Ovary (tissue), 7 donors: ENCODE measurements at regions not wholly inside any gene's neighbourhood (a gene's known extent, or its start where the extent isn't known, plus 50 kb on each side); places are given as distances from the start of the nearest gene placed in this dataset.

Experiments
- DNase-seq, 5 donors: peaks; one replicate each; pipeline ENCODE4 v3.0.0-alpha.2; 2019 to 2020
- H3K27ac ChIP-seq, 2 donors: fragments of 200-600 bp; one replicate each; pipeline versions ENCODE4 v1.5.1 to v1.8.0; 2019 to 2022
- H3K27me3 ChIP-seq: fragments of 200-600 bp; one replicate; pipeline ENCODE4 v1.8.0; 2022
- H3K36me3 ChIP-seq: fragments of 200-600 bp; sonication (generic); one replicate; pipeline ENCODE4 v1.5.1; 2019
- H3K4me1 ChIP-seq: one replicate; pipeline ENCODE4 v1.8.1; 2013; ENCODE audit warnings: mild to moderate bottlenecking, moderate library complexity; ENCODE audit not compliant: insufficient read depth
- H3K4me3 ChIP-seq: fragments of 200-600 bp; sonication (generic); one replicate; pipeline ENCODE4 v1.5.1; 2017
- H3K9me3 ChIP-seq, 2 donors: fragments of 200-600 bp in 1 of 2; sonication (generic) in 1 of 2; one replicate each; pipeline versions ENCODE4 v1.5.1 to v1.8.1; 2013 to 2019; ENCODE audit warnings: mild to moderate bottlenecking in 1 of 2, moderate library complexity in 1 of 2
- EP300 ChIP-seq: sonication (generic); formaldehyde crosslinking; IDR thresholded peaks from one replicate; pipeline ENCODE4 v1.6.1; 2017; ENCODE audit warnings: antibody characterized with exemption
- POLR2A ChIP-seq: fragments of 450-650 bp; IDR thresholded peaks from one replicate; pipeline ENCODE4 v1.6.1; 2017; ENCODE audit warnings: antibody characterized with exemption, mild to moderate bottlenecking, moderate library complexity
- whole genome bisulfite sequencing, 3 donors: extraction: QIAGEN DNeasy Blood & Tissue Kit in 1 of 3; methylation state at CpG; one replicate each; pipeline versions ENCODE4 v1.1.5 to v1.1.7; 2013 to 2017; 5-methylcytosine and 5-hydroxymethylcytosine counted together
- intact Hi-C, 4 donors: fragments of 100-400 bp; cut with DNase I; formaldehyde crosslinking; loops; one replicate each; pipeline versions ENCODE4 v1.11.0 to v1.15.1; 2022 to 2023
- TF ChIP-seq, protein P1 (sequence below), 3 donors: fragments of 450-650 bp in 2 of 3; fragments of 200-600 bp in 1 of 3; IDR thresholded peaks; one replicate each; pipeline versions ENCODE4 v1.5.1 to v1.8.0; 2016 to 2022; ENCODE audit warnings: antibody characterized with exemption in 3 of 3, mild to moderate bottlenecking in 1 of 3
- donor health status: DM: no; HTN: no; CAD: no; lungs with moderate emphysema.
- donor health status: DM: no; HTN: no; CAD: no.
- donor health status: Bipolar disorder and iron deficiency.
- donor health status: DM: no; HTN: no; CAD: no.
- donor health status: DM: yes; HTN: yes; CAD: no.

DNA sequence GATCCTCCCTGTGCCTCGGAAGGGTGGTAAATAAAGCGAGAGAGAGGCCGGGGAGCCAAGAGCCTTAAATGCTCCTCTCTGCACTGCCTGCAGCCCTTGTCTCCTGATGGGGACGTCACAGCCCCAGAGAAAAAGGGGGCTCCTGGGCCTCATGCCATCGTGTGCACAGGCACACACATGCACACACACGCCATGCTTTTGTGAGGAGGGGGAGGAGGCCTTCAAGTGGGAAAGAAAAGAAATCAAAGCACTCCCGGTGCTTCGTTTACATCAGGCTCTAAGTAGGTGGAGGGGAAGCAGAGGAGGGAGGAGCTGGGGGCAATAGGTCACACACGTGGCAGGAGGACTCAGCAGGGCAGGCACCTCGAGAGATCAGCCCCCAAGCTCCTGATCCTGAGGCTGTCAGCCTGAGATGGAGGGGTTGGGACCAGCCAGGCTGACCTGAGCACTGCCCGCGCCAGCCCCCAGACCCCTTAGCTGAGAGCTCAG lies 68.2 kb upstream of the NECTIN1 start:
- 51 to 64% (median 59%) methylated on average over 12 of the region's 12 CpGs for WGBS, 3 donors
- H3K27me3 ChIP-seq, result no peaks in the 10 kb centered on the region
- DNase-seq, result no peak

DNA sequence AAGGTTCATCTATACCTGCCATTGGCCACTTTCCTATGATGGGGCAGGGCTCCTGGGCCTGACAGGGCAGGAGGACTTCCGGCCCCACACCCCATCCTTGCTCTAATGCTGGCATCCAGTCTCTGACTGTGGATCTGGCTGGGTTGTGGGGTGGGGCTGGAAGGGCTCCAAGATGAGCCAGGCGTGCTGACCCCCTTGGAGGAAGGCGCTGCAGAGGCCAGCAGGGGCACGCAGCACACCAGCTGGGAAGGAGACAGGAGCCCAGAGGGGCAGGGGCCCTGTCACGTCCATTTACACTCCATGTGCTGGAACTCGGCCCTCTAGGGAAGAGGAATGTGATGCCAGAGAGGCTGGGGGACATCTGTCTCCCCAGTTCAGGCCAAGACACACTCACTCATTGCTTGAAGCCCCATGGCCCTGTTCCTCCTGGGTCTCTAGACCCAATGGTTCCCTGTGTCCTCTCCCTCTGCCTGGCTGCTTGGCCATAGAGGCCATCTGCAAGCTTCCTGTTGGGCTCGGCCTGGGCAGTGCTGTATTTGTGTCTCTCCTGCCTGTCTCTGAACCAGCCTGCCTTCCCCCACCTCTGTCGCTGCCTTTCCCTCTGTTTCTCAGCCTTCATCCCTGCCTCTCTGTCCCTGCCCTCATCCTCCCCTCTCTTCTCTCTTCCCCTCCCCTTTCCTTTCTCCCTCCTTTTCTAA lies 67.5 kb upstream of the NECTIN1 start:
- intact Hi-C loops, result no loop called here
- no peak for DNase-seq
- 84 to 93% (median 86%) methylated on average over 8 of the region's 8 CpGs for WGBS, 3 donors

More for the DNA sequence above, 68.2 kb upstream of the NECTIN1 start:
- Histone ChIP-seq H3K9me3 (no peaks in the 10 kb centered on the region), H3K36me3 (no peaks in the 10 kb centered on the region), H3K27ac (no peak overlapping the region), H3K4me3 (no peak overlapping the region), H3K4me1 (no peaks in the 10 kb centered on the region)
- TF ChIP-seq, protein P1, sequence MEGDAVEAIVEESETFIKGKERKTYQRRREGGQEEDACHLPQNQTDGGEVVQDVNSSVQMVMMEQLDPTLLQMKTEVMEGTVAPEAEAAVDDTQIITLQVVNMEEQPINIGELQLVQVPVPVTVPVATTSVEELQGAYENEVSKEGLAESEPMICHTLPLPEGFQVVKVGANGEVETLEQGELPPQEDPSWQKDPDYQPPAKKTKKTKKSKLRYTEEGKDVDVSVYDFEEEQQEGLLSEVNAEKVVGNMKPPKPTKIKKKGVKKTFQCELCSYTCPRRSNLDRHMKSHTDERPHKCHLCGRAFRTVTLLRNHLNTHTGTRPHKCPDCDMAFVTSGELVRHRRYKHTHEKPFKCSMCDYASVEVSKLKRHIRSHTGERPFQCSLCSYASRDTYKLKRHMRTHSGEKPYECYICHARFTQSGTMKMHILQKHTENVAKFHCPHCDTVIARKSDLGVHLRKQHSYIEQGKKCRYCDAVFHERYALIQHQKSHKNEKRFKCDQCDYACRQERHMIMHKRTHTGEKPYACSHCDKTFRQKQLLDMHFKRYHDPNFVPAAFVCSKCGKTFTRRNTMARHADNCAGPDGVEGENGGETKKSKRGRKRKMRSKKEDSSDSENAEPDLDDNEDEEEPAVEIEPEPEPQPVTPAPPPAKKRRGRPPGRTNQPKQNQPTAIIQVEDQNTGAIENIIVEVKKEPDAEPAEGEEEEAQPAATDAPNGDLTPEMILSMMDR (IDR thresholded peaks at IDR 0.05), result no peak
- TF ChIP-seq EP300 (no peak), POLR2A (no peak)
- intact Hi-C loops, result no loop called here

DNA sequence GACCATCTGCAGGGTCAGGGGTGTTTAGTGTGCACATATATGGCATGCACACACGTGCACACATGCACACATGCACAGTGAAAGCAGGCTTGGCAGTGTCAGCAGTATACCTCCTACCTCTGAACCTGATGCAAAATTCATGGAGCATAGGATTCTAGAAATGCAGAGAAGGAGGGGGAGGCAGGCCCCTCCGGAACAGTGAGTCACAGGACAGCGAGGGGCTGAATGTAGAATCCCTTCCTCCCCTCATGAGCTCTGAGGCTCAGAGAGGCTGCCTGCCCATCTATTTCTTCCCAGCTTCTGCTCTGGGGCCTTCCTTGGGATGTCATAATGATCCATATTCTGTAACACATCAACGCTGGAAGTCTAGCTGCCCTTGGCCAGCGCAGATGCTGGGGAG lies 66.7 kb upstream of the NECTIN1 start:
- no peak overlapping the region for H3K27ac ChIP-seq
- 86 to 92% (median 90%) methylated on average over 5 of the region's 5 CpGs for WGBS, 3 donors
- intact Hi-C loops, result no loop called here
- TF ChIP-seq POLR2A (no peak), EP300 (no peak)
- TF ChIP-seq, protein P1 (IDR thresholded peaks at IDR 0.05), result no peak
- H3K27me3 ChIP-seq, result no peaks in the 10 kb centered on the region
- no peak overlapping the region for H3K4me3 ChIP-seq
- no peaks in the 10 kb centered on the region for H3K36me3 ChIP-seq
- no peaks in the 10 kb centered on the region for H3K9me3 ChIP-seq
- H3K4me1 ChIP-seq, result no peaks in the 10 kb centered on the region
- no peak for DNase-seq

More for the DNA sequence above, 67.5 kb upstream of the NECTIN1 start:
- no peaks in the 10 kb centered on the region for H3K36me3 ChIP-seq
- no peak overlapping the region for H3K4me3 ChIP-seq
- H3K4me1 ChIP-seq, result no peaks in the 10 kb centered on the region
- H3K27me3 ChIP-seq, result no peaks in the 10 kb centered on the region
- no peak overlapping the region for H3K27ac ChIP-seq
- TF ChIP-seq EP300 (no peak), POLR2A (no peak)
- TF ChIP-seq, protein P1 (IDR thresholded peaks at IDR 0.05), result no peak
- H3K9me3 ChIP-seq, result no peaks in the 10 kb centered on the region

DNA sequence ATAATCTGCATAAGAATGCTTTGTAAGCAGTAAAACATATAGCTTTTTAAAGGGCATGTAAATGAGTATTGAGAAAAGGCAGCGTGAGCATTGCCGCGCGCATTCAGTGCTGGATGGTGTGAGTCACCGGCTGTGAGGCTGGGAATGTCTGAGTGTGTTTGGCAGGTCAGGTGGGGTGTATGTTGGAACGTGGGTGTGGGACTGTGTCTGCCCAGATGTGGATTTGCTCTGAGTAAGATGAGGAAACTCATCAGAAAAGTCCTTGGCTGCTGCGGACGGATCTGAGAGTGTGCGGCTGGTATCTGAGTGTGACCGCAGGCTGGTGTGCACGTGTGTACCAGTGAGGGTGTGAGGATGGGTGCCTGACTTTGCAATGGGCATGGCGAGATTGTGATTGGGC lies 66.2 kb upstream of the NECTIN1 start:
- no peaks in the 10 kb centered on the region for H3K36me3 ChIP-seq
- TF ChIP-seq, protein P1 (IDR thresholded peaks at IDR 0.05), result no peak
- TF ChIP-seq EP300, result no peak
- no peak for TF ChIP-seq POLR2A

More for the DNA sequence above, 66.2 kb upstream of the NECTIN1 start:
- no peak for DNase-seq
- H3K27me3 ChIP-seq, result no peaks in the 10 kb centered on the region
- no peak overlapping the region for H3K4me3 ChIP-seq
- H3K9me3 ChIP-seq, result no peaks in the 10 kb centered on the region
- H3K27ac ChIP-seq, result no peak overlapping the region
- WGBS, 3 donors, result 60 to 66% (median 66%) methylated on average over 12 of the region's 12 CpGs
- no peaks in the 10 kb centered on the region for H3K4me1 ChIP-seq
- intact Hi-C loops, result no loop called here
